Trophoblast cell (in vitro differentiated cells and primary cell): ENCODE measurements at regions not wholly inside any gene's neighbourhood (a gene's known extent, or its start where the extent isn't known, plus 50 kb on each side); places are given as distances from the start of the nearest gene placed in this dataset.
"Not testable (repeated sequence)": the region's sequence is repeated elsewhere in the genome, so short reads cannot be mapped to it uniquely, and the experiment has no call there.

Experiments
- DNase-seq, 2 donors: peaks; one replicate each; pipeline ENCODE4 v3.0.0-alpha.2; 2016
- H2AFZ ChIP-seq: 2 replicates; pipeline ENCODE4 v1.6.1; 2013; ENCODE audit warnings: low read length, moderate library complexity, mild to moderate bottlenecking; ENCODE audit not compliant: insufficient read depth, poor library complexity
- H2AK5ac ChIP-seq: 2 replicates; pipeline ENCODE4 v1.6.1; 2013; ENCODE audit warnings: mild to moderate bottlenecking, low read length
- H2BK120ac ChIP-seq: 2 replicates; pipeline ENCODE4 v1.6.1; 2013; ENCODE audit warnings: low read length, mild to moderate bottlenecking, moderate library complexity; ENCODE audit not compliant: insufficient read depth, poor library complexity
- H2BK12ac ChIP-seq: 2 replicates; pipeline ENCODE4 v1.6.1; 2013; ENCODE audit warnings: mild to moderate bottlenecking, low read length, moderate library complexity
- H2BK5ac ChIP-seq: 2 replicates; pipeline ENCODE4 v1.6.1; 2013; ENCODE audit warnings: low read length, low read depth, moderate library complexity, mild to moderate bottlenecking; ENCODE audit not compliant: poor library complexity
- H3K14ac ChIP-seq: 2 replicates; pipeline ENCODE4 v1.6.1; 2013; ENCODE audit warnings: mild to moderate bottlenecking, low read length
- H3K18ac ChIP-seq: 2 replicates; pipeline ENCODE4 v1.6.1; 2013; ENCODE audit warnings: mild to moderate bottlenecking, low read length
- H3K23ac ChIP-seq: 2 replicates; pipeline ENCODE4 v1.6.1; 2013; ENCODE audit warnings: low read length
- H3K27ac ChIP-seq: 2 replicates; pipeline ENCODE4 v1.5.1; 2013; ENCODE audit warnings: low read depth, mild to moderate bottlenecking, inconsistent platforms, low read length, moderate library complexity
- H3K27me3 ChIP-seq: 2 replicates; pipeline ENCODE4 v1.6.1; 2013; ENCODE audit warnings: inconsistent platforms, mild to moderate bottlenecking, low read length, moderate library complexity; ENCODE audit not compliant: insufficient read depth
- H3K36me3 ChIP-seq, 2 experiments: 1 replicate in 1 of 2; 2 replicates in 1 of 2; pipeline ENCODE4 v1.6.1; 2013; ENCODE audit warnings: low read length in 2 of 2, mild to moderate bottlenecking in 2 of 2, moderate library complexity in 1 of 2; ENCODE audit not compliant: insufficient read depth in 2 of 2, control insufficient read depth in 1 of 2
- H3K4ac ChIP-seq: 2 replicates; pipeline ENCODE4 v1.6.1; 2013; ENCODE audit warnings: low read depth, mild to moderate bottlenecking, low read length, moderate library complexity
- H3K4me1 ChIP-seq, 2 experiments: 1 replicate in 1 of 2; 2 replicates in 1 of 2; pipeline ENCODE4 v1.6.1; 2013; ENCODE audit warnings: low read length in 2 of 2, mild to moderate bottlenecking in 2 of 2, moderate library complexity in 1 of 2; ENCODE audit not compliant: insufficient read depth in 2 of 2, control insufficient read depth in 1 of 2
- H3K4me2 ChIP-seq: 2 replicates; pipeline ENCODE4 v1.6.1; 2013; ENCODE audit warnings: inconsistent platforms, mild to moderate bottlenecking, low read length, moderate library complexity
- H3K4me3 ChIP-seq: 2 replicates; pipeline ENCODE4 v1.5.1; 2013; ENCODE audit warnings: mild to moderate bottlenecking, low read depth, low read length, inconsistent platforms
- H3K79me1 ChIP-seq: one replicate; pipeline ENCODE4 v1.6.1; 2013; ENCODE audit warnings: low read length
- H3K79me2 ChIP-seq: 2 replicates; pipeline ENCODE4 v1.6.1; 2013; ENCODE audit warnings: low read length, mild to moderate bottlenecking; ENCODE audit not compliant: control insufficient read depth, insufficient read depth, poor library complexity
- H3K9ac ChIP-seq: 2 replicates; pipeline ENCODE4 v1.6.1; 2013; ENCODE audit warnings: mild to moderate bottlenecking, low read length
- H3K9me3 ChIP-seq: 2 replicates; pipeline ENCODE4 v1.6.1; 2013; ENCODE audit warnings: low read depth, mild to moderate bottlenecking, control low read depth, inconsistent platforms, low read length; ENCODE audit not compliant: insufficient read depth
- H4K12ac ChIP-seq: 2 replicates; pipeline ENCODE4 v1.6.1; 2013; ENCODE audit warnings: low read depth, mild to moderate bottlenecking, low read length, moderate library complexity
- H4K8ac ChIP-seq: 2 replicates; pipeline ENCODE4 v1.6.1; 2013; ENCODE audit warnings: low read depth, mild to moderate bottlenecking, low read length, moderate library complexity
- H4K91ac ChIP-seq: one replicate; pipeline ENCODE4 v1.6.1; 2013; ENCODE audit warnings: low read depth, mild to moderate bottlenecking, low read length, moderate library complexity
- WGBS: extraction: QIAGEN DNeasy Blood & Tissue Kit; methylation state at CpG from one replicate; pipeline ENCODE4 v1.1.7; 2013; ENCODE audit warnings: missing lambda C conversion rate; ENCODE audit not compliant: insufficient read length, insufficient coverage; ENCODE audit errors: extremely low coverage; 5-methylcytosine and 5-hydroxymethylcytosine counted together

DNA sequence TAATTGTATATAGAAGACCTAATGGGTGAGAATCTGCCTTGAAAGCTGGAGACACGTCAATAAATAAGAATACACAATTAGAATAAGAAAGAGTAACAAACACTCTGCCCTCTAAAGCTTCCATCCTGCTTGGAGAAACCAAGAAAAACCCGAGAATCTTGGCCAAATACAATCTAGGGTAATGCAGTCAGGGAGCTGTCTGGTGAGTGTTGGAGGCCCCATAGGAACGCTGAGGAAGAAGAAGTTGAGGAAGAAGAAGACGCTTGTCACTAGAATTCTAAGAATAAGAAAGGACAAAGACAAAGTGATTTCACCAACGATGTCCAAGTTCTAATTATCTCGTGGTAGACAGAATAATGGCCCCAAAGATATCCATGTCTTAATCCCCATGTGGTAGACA is 4485.9 kb upstream of the OR11H1 start:
- Histone ChIP-seq H2BK120ac (no peak overlapping the region), H3K27me3 (no peaks in the 10 kb centered on the region), H2AFZ (no peak overlapping the region), H4K8ac (no peak overlapping the region), H2AK5ac (no peak overlapping the region), H2BK5ac (no peak overlapping the region), H3K27ac (no peak overlapping the region), H3K79me1 (no peaks in the 10 kb centered on the region), H3K4me1 (no peaks in the 10 kb centered on the region), H3K18ac (no peak overlapping the region), H3K4me3 (no peak overlapping the region), H3K14ac (no peak overlapping the region), H3K9me3 (peaks cover 14% of the 10 kb centered on the region), H2BK12ac (no peak overlapping the region), H3K4me2 (no peak overlapping the region), H4K12ac (no peak overlapping the region), H3K36me3 (no peaks in the 10 kb centered on the region), H3K23ac (no peak overlapping the region), H3K4ac (no peak overlapping the region), H4K91ac (no peak overlapping the region), H3K9ac (no peak overlapping the region), H3K79me2 (no peaks in the 10 kb centered on the region)
- no CpG with 5 or more reads among the region's 6 CpGs for WGBS
- DNase-seq, result no peak

GRCh38 chr22:11043289-11043688 is 4484.7 kb upstream of the OR11H1 start:
- not testable (repeated sequence) for H2BK5ac ChIP-seq, H3K27me3 ChIP-seq, H2BK120ac ChIP-seq, DNase-seq, H3K23ac ChIP-seq, H3K18ac ChIP-seq, H2AFZ ChIP-seq, H4K8ac ChIP-seq, H2BK12ac ChIP-seq, H3K4me1 ChIP-seq, H3K4me2 ChIP-seq, H2AK5ac ChIP-seq, H3K79me1 ChIP-seq, H3K79me2 ChIP-seq, H3K9me3 ChIP-seq, H3K36me3 ChIP-seq, H3K4ac ChIP-seq, H4K12ac ChIP-seq, H3K14ac ChIP-seq, H4K91ac ChIP-seq, H3K4me3 ChIP-seq, H3K27ac ChIP-seq
- H3K9ac ChIP-seq, result peak overlapping the region; percentile 4

DNA sequence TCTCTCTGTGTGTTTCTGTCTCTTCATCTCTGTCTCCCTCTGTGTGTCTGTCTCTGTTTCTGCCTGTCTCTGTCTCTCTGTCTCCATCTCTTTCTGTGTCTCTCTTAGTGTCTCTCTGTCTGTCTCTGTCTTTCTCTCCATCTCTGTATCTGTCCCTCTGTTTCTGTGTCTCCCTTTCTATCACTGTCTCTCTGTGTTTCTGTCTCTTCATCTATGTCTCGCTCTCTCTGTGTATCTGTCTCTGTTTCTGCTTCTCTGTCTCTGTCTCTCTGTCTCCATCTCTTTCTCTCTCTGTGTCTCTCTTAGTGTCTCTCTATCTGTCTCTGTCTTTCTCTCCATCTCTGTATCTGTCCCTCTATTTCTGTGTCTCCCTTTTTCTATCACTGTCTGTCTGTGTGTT is 4479.1 kb upstream of the OR11H1 start:
- not testable (repeated sequence) for H4K91ac ChIP-seq, H3K79me2 ChIP-seq, H3K23ac ChIP-seq, H3K4me3 ChIP-seq, H3K27ac ChIP-seq, H3K9ac ChIP-seq, H2AK5ac ChIP-seq, H3K36me3 ChIP-seq, H3K14ac ChIP-seq, H3K4ac ChIP-seq, H3K27me3 ChIP-seq, H2BK5ac ChIP-seq, H3K4me1 ChIP-seq, H2BK12ac ChIP-seq, H3K18ac ChIP-seq, DNase-seq, H3K79me1 ChIP-seq, H2BK120ac ChIP-seq, H2AFZ ChIP-seq, H4K8ac ChIP-seq, H4K12ac ChIP-seq, H3K4me2 ChIP-seq
- no CpG with 5 or more reads among the region's 1 CpG for WGBS
- peaks cover 25% of the 10 kb centered on the region for H3K9me3 ChIP-seq

DNA sequence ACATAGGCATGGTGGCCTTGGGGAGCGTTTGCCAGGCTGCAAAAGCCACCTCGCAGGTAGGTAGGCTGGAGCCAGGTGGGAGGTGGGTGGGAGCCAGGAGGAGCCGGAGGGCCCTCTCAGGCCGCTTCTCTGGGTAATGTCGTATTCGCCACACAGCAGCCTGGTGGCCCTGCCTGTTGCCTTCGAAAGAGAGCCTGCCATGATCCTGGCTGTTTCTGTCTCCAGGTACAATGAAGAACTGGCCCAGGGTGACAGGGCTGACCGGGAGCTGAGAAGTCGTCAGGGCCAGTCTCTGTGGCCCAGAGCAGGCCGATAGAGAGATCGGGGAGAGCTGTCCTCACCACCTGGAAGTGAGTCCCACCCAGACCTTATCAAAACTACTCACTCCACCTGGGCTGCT is 4477.8 kb upstream of the OR11H1 start:
- H3K23ac ChIP-seq, DNase-seq, H3K79me2 ChIP-seq, H2AFZ ChIP-seq, H3K18ac ChIP-seq, H4K8ac ChIP-seq, H2BK5ac ChIP-seq, H2BK12ac ChIP-seq, H3K9ac ChIP-seq, H3K4me2 ChIP-seq, H3K4me1 ChIP-seq, H3K4me3 ChIP-seq, H4K91ac ChIP-seq, H3K36me3 ChIP-seq, H3K27ac ChIP-seq, H2AK5ac ChIP-seq, H3K14ac ChIP-seq, H4K12ac ChIP-seq, H3K27me3 ChIP-seq, H3K4ac ChIP-seq, H2BK120ac ChIP-seq, H3K79me1 ChIP-seq: not testable (repeated sequence)
- H3K9me3 ChIP-seq, result peaks cover 36% of the 10 kb centered on the region
- no CpG with 5 or more reads among the region's 11 CpGs for WGBS
